A673 (cell line): ENCODE measurements at regions not wholly inside any gene's neighbourhood (a gene's known extent, or its start where the extent isn't known, plus 50 kb on each side); places are given as distances from the start of the nearest gene placed in this dataset.

ENCODE experiments used
- EZH2 ChIP-seq: fragments of 200-600 bp; sonication (generic); IDR thresholded peaks from 2 replicates; pipeline ENCODE4 v1.6.1; 2017; ENCODE audit warnings: borderline replicate concordance, low read depth, mild to moderate bottlenecking, mixed read lengths, antibody characterized with exemption, low read length; ENCODE audit not compliant: poor library complexity, severe bottlenecking
- TF ChIP-seq, protein P1 (sequence below): fragments of 300-800, 200-600 bp; sonication (generic); conservative IDR thresholded peaks from 2 replicates; pipeline ENCODE4 v1.5.1; 2017; ENCODE audit warnings: low read depth, mild to moderate bottlenecking, antibody characterized with exemption, low read length, moderate library complexity, mixed read lengths

DNA sequence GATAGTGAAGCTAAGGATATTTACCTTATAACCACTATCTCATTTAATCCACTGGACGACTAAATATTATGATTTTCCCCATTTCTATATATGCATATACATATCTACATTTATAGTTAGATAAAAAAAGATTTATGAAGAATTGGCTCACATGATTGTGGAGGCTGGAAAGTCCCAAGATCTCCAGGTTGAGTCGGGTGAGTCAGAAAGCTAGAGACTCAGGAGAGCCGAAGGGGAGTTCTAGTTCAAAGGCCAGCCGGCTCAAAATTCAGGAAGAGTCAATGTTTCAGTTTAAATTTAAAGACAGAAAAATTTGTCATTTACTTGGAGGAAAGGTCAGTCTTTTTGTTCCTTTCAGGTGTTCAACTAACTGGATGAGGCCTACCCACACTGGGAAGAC, 158.2 kb upstream of the CPEB2 start:
- TF ChIP-seq, protein P1, sequence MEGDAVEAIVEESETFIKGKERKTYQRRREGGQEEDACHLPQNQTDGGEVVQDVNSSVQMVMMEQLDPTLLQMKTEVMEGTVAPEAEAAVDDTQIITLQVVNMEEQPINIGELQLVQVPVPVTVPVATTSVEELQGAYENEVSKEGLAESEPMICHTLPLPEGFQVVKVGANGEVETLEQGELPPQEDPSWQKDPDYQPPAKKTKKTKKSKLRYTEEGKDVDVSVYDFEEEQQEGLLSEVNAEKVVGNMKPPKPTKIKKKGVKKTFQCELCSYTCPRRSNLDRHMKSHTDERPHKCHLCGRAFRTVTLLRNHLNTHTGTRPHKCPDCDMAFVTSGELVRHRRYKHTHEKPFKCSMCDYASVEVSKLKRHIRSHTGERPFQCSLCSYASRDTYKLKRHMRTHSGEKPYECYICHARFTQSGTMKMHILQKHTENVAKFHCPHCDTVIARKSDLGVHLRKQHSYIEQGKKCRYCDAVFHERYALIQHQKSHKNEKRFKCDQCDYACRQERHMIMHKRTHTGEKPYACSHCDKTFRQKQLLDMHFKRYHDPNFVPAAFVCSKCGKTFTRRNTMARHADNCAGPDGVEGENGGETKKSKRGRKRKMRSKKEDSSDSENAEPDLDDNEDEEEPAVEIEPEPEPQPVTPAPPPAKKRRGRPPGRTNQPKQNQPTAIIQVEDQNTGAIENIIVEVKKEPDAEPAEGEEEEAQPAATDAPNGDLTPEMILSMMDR = no peak
- no peak for TF ChIP-seq EZH2
